ENCODE measurements at regions not wholly inside any gene's neighbourhood (a gene's known extent, or its start where the extent isn't known, plus 50 kb on each side); places are given as distances from the start of the nearest gene placed in this dataset.

- no peak for TF ChIP-seq CTCF (IDR thresholded peaks at IDR 0.05)
- no peak for TF ChIP-seq POLR2A (IDR thresholded peaks at IDR 0.05)
- no peak overlapping the region for H3K4me3 ChIP-seq
- no peaks in the 10 kb centered on the region for H3K9me3 ChIP-seq
- H3K27me3 ChIP-seq: no peaks in the 10 kb centered on the region
- no peaks in the 10 kb centered on the region for H3K36me3 ChIP-seq
- no peak overlapping the region for H3K27ac ChIP-seq
- DNase-seq: no peak
- no peaks in the 10 kb centered on the region for H3K4me1 ChIP-seq
Observed at GRCh38 chr4:126991965-126992364, 640.8 kb upstream of the INTU start.

- Histone ChIP-seq H3K36me3 (no peaks in the 10 kb centered on the region), H3K27me3 (no peaks in the 10 kb centered on the region), H3K9me3 (no peaks in the 10 kb centered on the region), H3K4me1 (no peaks in the 10 kb centered on the region), H3K4me3 (no peak overlapping the region), H3K27ac (no peak overlapping the region)
- no peak for TF ChIP-seq POLR2A (IDR thresholded peaks at IDR 0.05)
- no peak for TF ChIP-seq CTCF (IDR thresholded peaks at IDR 0.05)
- no peak for DNase-seq
Observed at GRCh38 chr4:126992910-126993309, 639.8 kb upstream of the INTU start.

- Histone ChIP-seq H3K27me3 (no peaks in the 10 kb centered on the region), H3K36me3 (no peaks in the 10 kb centered on the region), H3K4me3 (no peak overlapping the region), H3K27ac (no peak overlapping the region), H3K9me3 (no peaks in the 10 kb centered on the region), H3K4me1 (no peaks in the 10 kb centered on the region)
- no peak for TF ChIP-seq POLR2A (IDR thresholded peaks at IDR 0.05)
- no peak for TF ChIP-seq CTCF (IDR thresholded peaks at IDR 0.05)
- DNase-seq: no peak
Observed at GRCh38 chr4:126993351-126993750, 639.4 kb upstream of the INTU start.

GRCh38 chr4:126995235-126995634, 637.5 kb upstream of the INTU start:
- no peak for DNase-seq
- Histone ChIP-seq H3K4me1 (no peaks in the 10 kb centered on the region), H3K36me3 (no peaks in the 10 kb centered on the region), H3K27me3 (no peaks in the 10 kb centered on the region), H3K9me3 (peaks cover 0 to 2% (median 0%) of the 10 kb centered on the region in 4 donors), H3K27ac (no peak overlapping the region), H3K4me3 (no peak overlapping the region)
- TF ChIP-seq CTCF (IDR thresholded peaks at IDR 0.05) (no peak), POLR2A (IDR thresholded peaks at IDR 0.05) (no peak)

- H3K9me3 ChIP-seq: peaks cover 0 to 2% (median 0%) of the 10 kb centered on the region in 4 donors
- no peaks in the 10 kb centered on the region for H3K36me3 ChIP-seq
- no peak overlapping the region for H3K27ac ChIP-seq
- no peaks in the 10 kb centered on the region for H3K27me3 ChIP-seq
- DNase-seq: no peak
- no peaks in the 10 kb centered on the region for H3K4me1 ChIP-seq
- no peak overlapping the region for H3K4me3 ChIP-seq
- no peak for TF ChIP-seq POLR2A (IDR thresholded peaks at IDR 0.05)
Observed at GRCh38 chr4:127000110-127000509, 632.6 kb upstream of the INTU start.

GRCh38 chr4:127000846-127001245, 631.9 kb upstream of the INTU start:
- Histone ChIP-seq H3K27me3 (no peaks in the 10 kb centered on the region), H3K36me3 (no peaks in the 10 kb centered on the region), H3K4me1 (no peaks in the 10 kb centered on the region), H3K4me3 (no peak overlapping the region), H3K27ac (no peak overlapping the region), H3K9me3 (peaks cover 0 to 2% (median 0%) of the 10 kb centered on the region in 4 donors)
- no peak for DNase-seq
- no peak for TF ChIP-seq CTCF (IDR thresholded peaks at IDR 0.05)
- no peak for TF ChIP-seq POLR2A (IDR thresholded peaks at IDR 0.05)

All from Peyer's patch (tissue), 4 donors.